ENCODE measurements at regions not wholly inside any gene's neighbourhood (a gene's known extent, or its start where the extent isn't known, plus 50 kb on each side); places are given as distances from the start of the nearest gene placed in this dataset.

- Histone ChIP-seq H3K4me1 (no peaks in the 10 kb centered on the region), H3K27me3 (no peaks in the 10 kb centered on the region), H3K36me3 (no peaks in the 10 kb centered on the region), H3K9me3 (no peaks in the 10 kb centered on the region), H3K4me3 (no peak overlapping the region), H3K27ac (no peak overlapping the region)
- TF ChIP-seq POLR2A (IDR thresholded peaks at IDR 0.05) (no peak), CTCF (IDR thresholded peaks at IDR 0.05) (no peak)
- no peak for DNase-seq
Measured at GRCh38 chr1:239455743-239456142, 69.4 kb downstream of the CHRM3 start.

GRCh38 chr1:239456788-239457187 is 70.4 kb downstream of the CHRM3 start:
- Histone ChIP-seq H3K36me3 (no peaks in the 10 kb centered on the region), H3K9me3 (no peaks in the 10 kb centered on the region), H3K4me3 (no peak overlapping the region), H3K4me1 (no peaks in the 10 kb centered on the region), H3K27me3 (no peaks in the 10 kb centered on the region), H3K27ac (no peak overlapping the region)
- TF ChIP-seq POLR2A (IDR thresholded peaks at IDR 0.05) (no peak), CTCF (IDR thresholded peaks at IDR 0.05) (no peak)
- no peak for DNase-seq

GRCh38 chr1:239457491-239458143 is 71.2 kb downstream of the CHRM3 start:
- H3K27ac ChIP-seq = no peak overlapping the region
- H3K4me3 ChIP-seq = no peak overlapping the region
- no peak for TF ChIP-seq POLR2A (IDR thresholded peaks at IDR 0.05)
- TF ChIP-seq CTCF (IDR thresholded peaks at IDR 0.05) = no peak
- no peaks in the 10 kb centered on the region for H3K9me3 ChIP-seq
- DNase-seq = no peak
- H3K36me3 ChIP-seq = no peaks in the 10 kb centered on the region
- no peaks in the 10 kb centered on the region for H3K27me3 ChIP-seq
- no peaks in the 10 kb centered on the region for H3K4me1 ChIP-seq

GRCh38 chr1:239458144-239458500 is 71.8 kb downstream of the CHRM3 start:
- Histone ChIP-seq H3K27me3 (no peaks in the 10 kb centered on the region), H3K27ac (no peak overlapping the region), H3K4me3 (no peak overlapping the region), H3K9me3 (no peaks in the 10 kb centered on the region), H3K36me3 (no peaks in the 10 kb centered on the region), H3K4me1 (no peaks in the 10 kb centered on the region)
- DNase-seq = no peak
- TF ChIP-seq POLR2A (IDR thresholded peaks at IDR 0.05) = no peak
- no peak for TF ChIP-seq CTCF (IDR thresholded peaks at IDR 0.05)

- no peak for TF ChIP-seq CTCF (IDR thresholded peaks at IDR 0.05)
- no peak for TF ChIP-seq POLR2A (IDR thresholded peaks at IDR 0.05)
Measured at GRCh38 chr1:239467730-239468129, 81.4 kb downstream of the CHRM3 start.

GRCh38 chr1:239478069-239478468 is 91.7 kb downstream of the CHRM3 start:
- TF ChIP-seq POLR2A (IDR thresholded peaks at IDR 0.05) (no peak), CTCF (IDR thresholded peaks at IDR 0.05) (no peak)

More at GRCh38 chr1:239467730-239468129, 81.4 kb downstream of the CHRM3 start:
- Histone ChIP-seq H3K27me3 (no peaks in the 10 kb centered on the region), H3K36me3 (no peaks in the 10 kb centered on the region), H3K4me3 (no peak overlapping the region), H3K4me1 (no peaks in the 10 kb centered on the region), H3K9me3 (no peaks in the 10 kb centered on the region), H3K27ac (no peak overlapping the region)
- no peak for DNase-seq

More at GRCh38 chr1:239478069-239478468, 91.7 kb downstream of the CHRM3 start:
- Histone ChIP-seq H3K27ac (no peak overlapping the region), H3K9me3 (peaks cover 0 to 12% (median 0%) of the 10 kb centered on the region in 4 donors), H3K27me3 (no peaks in the 10 kb centered on the region), H3K4me1 (no peaks in the 10 kb centered on the region), H3K4me3 (no peak overlapping the region), H3K36me3 (no peaks in the 10 kb centered on the region)
- no peak for DNase-seq
